GM18861 (cell line): ENCODE measurements at regions not wholly inside any gene's neighbourhood (a gene's known extent, or its start where the extent isn't known, plus 50 kb on each side); places are given as distances from the start of the nearest gene placed in this dataset.
"Not testable (repeated sequence)": the region's sequence is repeated elsewhere in the genome, so short reads cannot be mapped to it uniquely, and the experiment has no call there.

Source experiments
- ATAC-seq: cut with Tn5 transposase; IDR thresholded peaks from one replicate; pipeline ENCODE4 v1.9.1; 2021; ENCODE audit not compliant: unreplicated experiment

- ATAC-seq, result no peak
These were observed 1104.0 kb upstream of the FLRT2 start for GRCh38 chr14:84425968-84426367.

DNA sequence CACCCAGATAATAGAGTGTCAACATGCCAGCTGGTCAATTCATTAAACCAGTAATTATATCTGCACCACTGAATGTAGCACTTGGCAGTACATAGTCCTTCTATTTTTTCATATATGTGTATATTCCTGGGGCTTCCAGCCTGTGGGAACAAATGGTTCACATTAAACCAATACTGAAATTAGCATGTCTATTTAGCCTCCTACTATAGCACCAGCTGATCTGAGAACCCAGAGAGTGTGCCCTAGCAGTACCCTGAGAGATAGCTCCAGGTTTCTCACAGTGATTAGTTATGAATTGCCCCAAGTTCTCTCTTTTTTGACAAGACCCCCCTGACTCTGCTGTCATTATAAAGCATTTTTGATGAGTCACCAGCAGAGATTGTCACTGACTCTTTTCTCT, 1097.3 kb upstream of the FLRT2 start:
- ATAC-seq, result no peak

- no peak for ATAC-seq
These were observed 1096.0 kb upstream of the FLRT2 start for GRCh38 chr14:84433961-84434360.

DNA sequence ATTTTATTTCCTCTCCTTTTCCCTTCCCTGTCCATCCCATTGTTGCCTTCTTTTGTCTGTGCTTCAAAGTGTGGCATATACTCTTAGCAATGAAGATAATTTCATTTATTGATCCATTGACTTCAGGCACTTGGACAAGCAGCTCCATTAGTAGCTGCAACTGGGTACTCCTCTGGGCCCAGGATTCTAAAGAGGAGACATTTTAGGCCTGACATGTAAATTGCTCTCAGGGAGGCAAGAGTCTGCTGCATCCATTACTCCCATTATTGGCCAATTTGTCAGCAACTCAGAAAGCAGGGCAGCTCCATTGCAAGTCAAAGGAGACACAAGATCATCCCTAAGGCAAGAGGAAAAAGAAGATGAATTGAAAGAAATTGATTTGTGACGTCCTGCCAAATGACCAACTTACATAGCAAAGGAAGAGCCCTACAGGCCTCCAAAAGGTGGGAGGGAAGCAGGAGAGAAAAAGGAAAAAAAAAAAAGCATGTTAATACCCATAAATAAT, 1094.1 kb upstream of the FLRT2 start:
- no peak for ATAC-seq

- ATAC-seq, result no peak
These were observed 1093.4 kb upstream of the FLRT2 start for GRCh38 chr14:84436528-84436927.

DNA sequence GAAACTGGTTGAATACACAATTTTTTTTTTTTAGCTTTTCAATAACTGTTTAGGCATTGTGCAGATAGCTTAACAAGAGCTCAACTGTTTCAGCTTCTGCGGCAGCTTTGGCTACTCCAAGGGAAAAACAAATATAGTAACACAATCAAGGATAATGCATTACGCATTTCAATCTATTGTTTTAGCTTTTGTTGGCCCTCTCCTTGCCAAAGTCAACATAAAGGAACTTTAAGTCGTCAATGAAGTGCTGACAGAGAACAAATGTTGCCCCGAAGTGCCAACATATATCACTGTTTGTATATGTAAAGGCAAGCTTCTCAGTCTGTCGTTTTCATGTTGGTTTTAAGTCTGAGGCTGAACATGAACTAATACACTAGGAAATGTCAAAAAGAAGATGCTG, 1087.4 kb upstream of the FLRT2 start:
- ATAC-seq, result no peak

- ATAC-seq, result no peak
These were observed 1084.5 kb upstream of the FLRT2 start for GRCh38 chr14:84445486-84445885.

DNA sequence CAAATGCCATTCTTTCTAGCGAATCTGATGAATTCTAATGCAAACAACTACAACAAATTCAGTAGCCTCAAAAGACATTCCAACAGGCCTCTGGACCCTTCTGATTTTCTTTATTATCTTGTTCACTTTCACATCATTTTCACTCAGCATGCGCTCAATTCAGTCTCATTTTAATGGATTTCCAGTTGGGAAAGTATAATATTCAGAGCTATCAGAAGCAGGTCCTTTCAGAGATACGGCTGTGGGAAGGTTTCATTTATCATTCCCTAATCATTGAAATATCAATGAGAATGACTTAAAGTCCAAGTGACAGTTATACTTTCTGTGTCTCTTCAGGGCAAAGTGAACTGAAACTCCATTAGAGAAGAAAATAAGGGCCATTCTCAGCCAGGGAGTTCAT, 1083.7 kb upstream of the FLRT2 start:
- no peak for ATAC-seq

GRCh38 chr14:84453307-84453950, 1076.5 kb upstream of the FLRT2 start:
- no peak for ATAC-seq

GRCh38 chr14:84454114-84454513, 1075.8 kb upstream of the FLRT2 start:
- no peak for ATAC-seq

GRCh38 chr14:84456946-84457345, 1073.0 kb upstream of the FLRT2 start:
- no peak for ATAC-seq

DNA sequence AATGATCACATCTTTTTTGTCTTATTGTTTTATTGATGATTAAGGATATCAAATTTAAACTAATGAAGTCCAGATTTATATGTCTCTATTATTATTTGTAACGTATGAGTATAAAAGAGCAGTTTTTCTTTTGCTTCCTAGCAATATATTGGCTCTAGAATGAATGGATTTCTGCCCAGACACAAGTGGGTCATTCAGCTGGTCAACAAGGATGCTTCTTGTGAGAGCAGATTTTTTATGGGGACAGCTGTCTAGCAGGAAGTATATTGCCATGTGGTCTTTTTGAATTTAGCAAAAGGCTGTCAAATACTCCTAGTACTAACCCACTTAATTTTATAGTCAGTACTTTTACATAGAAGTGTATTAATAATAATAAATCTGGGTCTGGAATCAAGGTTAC, 1071.1 kb upstream of the FLRT2 start:
- ATAC-seq, result no peak

DNA sequence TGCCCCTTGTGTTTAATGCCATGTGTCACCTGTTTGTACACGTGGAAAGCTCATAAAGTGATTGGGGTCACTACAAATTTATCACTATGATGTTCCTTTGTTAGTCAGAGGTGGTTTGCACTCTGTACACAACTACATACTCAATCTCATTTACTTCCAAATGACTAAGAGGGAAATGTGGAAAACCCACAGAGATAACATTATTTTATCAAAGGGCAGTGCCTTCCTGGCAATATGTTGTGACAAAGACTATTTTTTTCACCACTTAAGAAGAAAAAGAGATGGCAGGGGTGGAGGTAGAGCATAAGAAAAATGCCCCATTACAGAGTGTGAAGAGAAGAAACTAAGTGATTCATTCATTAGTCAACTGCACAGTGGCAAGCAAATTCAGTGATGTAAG, 1064.1 kb upstream of the FLRT2 start:
- no peak for ATAC-seq

DNA sequence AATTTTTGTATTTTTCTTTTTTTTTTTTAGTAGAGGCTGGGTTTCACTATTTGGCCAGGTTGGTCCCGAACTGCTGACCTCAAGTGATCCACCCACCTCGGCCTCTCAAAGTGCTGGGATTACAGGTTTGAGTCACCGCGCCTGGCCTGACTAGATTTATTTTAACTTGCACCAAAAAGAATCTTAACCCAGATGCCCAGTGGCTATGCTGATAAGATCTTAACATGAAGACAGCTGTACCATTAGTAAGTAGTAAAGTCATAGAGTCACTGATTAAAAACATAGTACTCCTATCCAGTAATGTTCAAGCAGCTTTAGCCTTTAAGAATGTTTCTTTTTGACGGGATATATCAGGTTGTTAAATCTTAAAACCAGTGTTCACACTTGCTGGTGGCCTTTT, 1061.8 kb upstream of the FLRT2 start:
- ATAC-seq, result no peak

- no peak for ATAC-seq
These were observed 1051.9 kb upstream of the FLRT2 start for GRCh38 chr14:84477996-84478395.

GRCh38 chr14:84482256-84483071, 1047.5 kb upstream of the FLRT2 start:
- no peak for ATAC-seq

- no peak for ATAC-seq
These were observed 1046.9 kb upstream of the FLRT2 start for GRCh38 chr14:84483072-84483420.

DNA sequence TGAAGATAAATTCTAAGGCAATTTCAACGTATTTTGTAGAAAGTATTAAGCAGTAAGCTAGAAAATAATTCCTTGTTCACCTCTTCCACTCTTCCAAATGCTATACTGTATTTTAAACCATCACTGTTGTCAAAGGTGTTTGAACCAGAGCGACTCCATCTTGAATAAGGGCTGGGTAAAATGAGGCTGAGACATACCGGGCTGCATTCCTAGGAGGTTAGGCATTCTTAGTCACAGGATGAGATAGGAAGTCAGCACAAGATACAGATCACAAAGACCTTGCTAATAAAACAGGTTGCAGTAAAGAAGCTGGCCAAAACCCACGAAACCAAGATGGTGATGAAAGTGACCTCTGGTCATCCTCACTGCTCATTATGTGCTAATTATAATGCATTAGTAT, 1045.7 kb upstream of the FLRT2 start:
- not testable (repeated sequence) for ATAC-seq

DNA sequence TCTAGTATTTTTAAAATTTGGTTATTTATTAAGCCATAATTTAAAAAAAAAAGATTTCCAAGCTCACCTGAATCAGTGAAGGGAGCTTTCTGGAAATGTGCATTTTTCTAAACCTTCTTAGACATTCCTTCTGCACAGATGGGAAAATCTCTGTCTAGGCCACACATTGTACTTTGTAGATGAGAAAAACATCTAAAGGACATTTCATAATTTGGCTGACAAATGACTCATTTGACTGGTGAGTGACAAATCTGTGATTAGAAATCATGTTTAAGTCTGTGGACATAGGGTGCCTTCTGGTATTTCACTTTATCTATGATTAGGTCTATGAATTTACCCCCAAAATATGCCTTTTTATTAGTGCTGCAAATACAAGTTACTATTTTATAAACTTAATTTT, 1044.9 kb upstream of the FLRT2 start:
- no peak for ATAC-seq

GRCh38 chr14:84490081-84490480, 1039.9 kb upstream of the FLRT2 start:
- no peak for ATAC-seq

GRCh38 chr14:84492685-84493084, 1037.3 kb upstream of the FLRT2 start:
- ATAC-seq, result no peak

DNA sequence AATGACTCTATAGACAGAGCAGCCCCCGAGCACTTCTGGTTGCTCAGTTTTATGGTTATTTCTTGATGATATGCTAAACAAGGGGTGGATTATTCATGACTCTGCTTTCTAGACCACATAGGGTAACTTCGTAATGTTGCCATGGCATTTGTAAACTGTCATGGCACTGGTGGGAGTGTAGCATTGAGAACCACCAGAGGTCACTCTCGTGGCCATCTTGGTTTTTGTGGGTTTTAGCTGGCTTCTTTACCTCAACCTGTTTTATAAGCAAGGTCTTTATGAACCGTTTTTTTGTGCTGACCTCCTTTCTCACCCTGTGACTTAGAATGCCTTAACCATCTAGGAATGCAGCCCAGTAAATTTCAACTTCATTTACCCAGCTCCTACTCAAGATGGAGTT, 1036.2 kb upstream of the FLRT2 start:
- no peak for ATAC-seq

DNA sequence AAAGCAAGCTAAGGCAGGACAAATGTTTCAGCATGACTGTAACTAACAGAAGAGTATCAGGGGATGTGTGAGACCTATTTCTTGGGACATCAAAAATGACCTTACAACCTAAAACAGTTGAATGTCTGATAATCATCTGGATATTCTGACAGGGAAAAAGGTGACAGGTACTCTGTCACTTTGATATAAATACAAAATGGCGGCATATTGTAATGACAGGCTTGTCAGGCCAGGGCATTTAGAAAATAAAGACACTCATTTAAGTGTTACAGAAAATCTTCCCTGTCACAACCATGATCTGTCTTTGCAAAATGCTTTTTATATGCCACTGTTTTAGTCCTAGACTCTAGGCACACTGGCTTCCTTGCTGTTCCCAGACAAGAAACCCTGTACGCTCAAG, 1033.3 kb upstream of the FLRT2 start:
- no peak for ATAC-seq
